Mesendoderm (in vitro differentiated cells): ENCODE measurements at regions not wholly inside any gene's neighbourhood (a gene's known extent, or its start where the extent isn't known, plus 50 kb on each side); places are given as distances from the start of the nearest gene placed in this dataset.

Experiments
- DNase-seq: peaks from one replicate; pipeline ENCODE4 v3.0.0; 2013
- H2AK5ac ChIP-seq: 2 replicates; pipeline ENCODE4 v1.6.1; 2013; ENCODE audit warnings: low read length, inconsistent platforms
- H2BK120ac ChIP-seq: 2 replicates; pipeline ENCODE4 v1.6.1; 2013; ENCODE audit warnings: low read depth, mild to moderate bottlenecking, low read length, moderate library complexity, mixed read lengths
- H2BK15ac ChIP-seq: replicated peaks from 2 replicates; pipeline ENCODE4 v1.6.1; 2013; ENCODE audit warnings: low read depth, mild to moderate bottlenecking, moderate library complexity
- H2BK5ac ChIP-seq: 2 replicates; pipeline ENCODE4 v1.6.1; 2013; ENCODE audit warnings: low read length, inconsistent platforms
- H3K18ac ChIP-seq: 2 replicates; pipeline ENCODE4 v1.6.1; 2013; ENCODE audit warnings: mild to moderate bottlenecking, low read length, mixed read lengths
- H3K23ac ChIP-seq: one replicate; pipeline ENCODE4 v1.6.1; 2013; ENCODE audit warnings: low read length
- H3K27ac ChIP-seq: 2 replicates; pipeline ENCODE4 v1.5.1; 2013; ENCODE audit warnings: low read depth, mild to moderate bottlenecking, inconsistent platforms, low read length, moderate library complexity
- H3K27me3 ChIP-seq: 2 replicates; pipeline ENCODE4 v1.6.1; 2013; ENCODE audit warnings: low read length, control low read depth, mild to moderate bottlenecking, inconsistent platforms; ENCODE audit not compliant: insufficient read depth, poor library complexity
- H3K36me3 ChIP-seq: 2 replicates; pipeline ENCODE4 v1.6.1; 2013; ENCODE audit warnings: low read length, inconsistent platforms; ENCODE audit not compliant: control insufficient read depth, insufficient read depth
- H3K4ac ChIP-seq: one replicate; pipeline ENCODE4 v1.6.1; 2013; ENCODE audit warnings: low read depth, mild to moderate bottlenecking, low read length, moderate library complexity
- H3K4me1 ChIP-seq: 2 replicates; pipeline ENCODE4 v1.6.1; 2013; ENCODE audit warnings: low read depth, low read length, inconsistent platforms; ENCODE audit not compliant: control insufficient read depth
- H3K4me2 ChIP-seq: 2 replicates; pipeline ENCODE4 v1.6.1; 2013; ENCODE audit warnings: low read length
- H3K4me3 ChIP-seq: 2 replicates; pipeline ENCODE4 v1.5.1; 2013; ENCODE audit warnings: mild to moderate bottlenecking, low read length
- H3K56ac ChIP-seq: one replicate; pipeline ENCODE4 v1.6.1; 2013; ENCODE audit warnings: low read length
- H3K79me1 ChIP-seq: 2 replicates; pipeline ENCODE4 v1.6.1; 2013; ENCODE audit warnings: low read length, inconsistent platforms
- H3K79me2 ChIP-seq: 2 replicates; pipeline ENCODE4 v1.6.1; 2013; ENCODE audit warnings: mild to moderate bottlenecking, low read length; ENCODE audit not compliant: control insufficient read depth, insufficient read depth
- H3K9ac ChIP-seq: 2 replicates; pipeline ENCODE4 v1.6.1; 2013; ENCODE audit warnings: low read length, inconsistent platforms
- H4K5ac ChIP-seq: one replicate; pipeline ENCODE4 v1.6.1; 2013; ENCODE audit warnings: low read length
- H4K8ac ChIP-seq: one replicate; pipeline ENCODE4 v1.6.1; 2013; ENCODE audit warnings: low read depth, mild to moderate bottlenecking, control low read depth, low read length, moderate library complexity
- WGBS: extraction: QIAGEN DNeasy Blood & Tissue Kit; methylation state at CpG from one replicate; pipeline ENCODE4 v1.1.7; 2013; ENCODE audit warnings: low lambda C conversion rate, missing lambda C conversion rate; ENCODE audit not compliant: insufficient coverage; ENCODE audit errors: extremely low coverage; 5-methylcytosine and 5-hydroxymethylcytosine counted together

DNA sequence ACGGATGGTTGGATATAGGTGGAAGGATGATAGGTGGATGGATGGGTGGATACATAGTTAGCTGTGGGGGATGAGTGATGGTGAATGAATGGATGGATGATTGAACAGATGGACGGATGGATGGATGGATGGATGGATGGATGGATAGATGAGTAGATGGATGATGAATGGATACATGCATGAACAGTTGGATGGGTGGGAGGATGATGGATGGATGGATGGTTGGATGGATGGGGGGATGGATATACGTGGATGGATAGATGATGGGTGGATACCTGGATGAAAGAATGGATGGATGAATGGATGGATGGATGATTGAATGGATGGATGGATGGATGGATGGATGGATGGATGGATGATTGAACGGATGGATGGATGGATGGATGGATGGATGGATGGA is 68.4 kb upstream of the PRR5 start:
- Histone ChIP-seq H3K4me2 (no peak overlapping the region), H2AK5ac (no peak overlapping the region), H2BK120ac (no peak overlapping the region), H3K79me2 (no peaks in the 10 kb centered on the region), H3K56ac (no peak overlapping the region), H3K18ac (no peak overlapping the region), H3K36me3 (no peaks in the 10 kb centered on the region), H3K27me3 (no peaks in the 10 kb centered on the region), H3K4ac (no peak overlapping the region), H3K4me3 (no peak overlapping the region), H3K79me1 (no peaks in the 10 kb centered on the region), H2BK5ac (no peak overlapping the region), H4K5ac (no peak overlapping the region), H4K8ac (no peak overlapping the region), H2BK15ac (no peak overlapping the region), H3K9ac (no peak overlapping the region), H3K23ac (no peak overlapping the region), H3K27ac (no peak overlapping the region), H3K4me1 (no peaks in the 10 kb centered on the region)
- 100% methylated on average over 3 of the region's 4 CpGs for whole genome bisulfite sequencing
- no peak for DNase-seq

DNA sequence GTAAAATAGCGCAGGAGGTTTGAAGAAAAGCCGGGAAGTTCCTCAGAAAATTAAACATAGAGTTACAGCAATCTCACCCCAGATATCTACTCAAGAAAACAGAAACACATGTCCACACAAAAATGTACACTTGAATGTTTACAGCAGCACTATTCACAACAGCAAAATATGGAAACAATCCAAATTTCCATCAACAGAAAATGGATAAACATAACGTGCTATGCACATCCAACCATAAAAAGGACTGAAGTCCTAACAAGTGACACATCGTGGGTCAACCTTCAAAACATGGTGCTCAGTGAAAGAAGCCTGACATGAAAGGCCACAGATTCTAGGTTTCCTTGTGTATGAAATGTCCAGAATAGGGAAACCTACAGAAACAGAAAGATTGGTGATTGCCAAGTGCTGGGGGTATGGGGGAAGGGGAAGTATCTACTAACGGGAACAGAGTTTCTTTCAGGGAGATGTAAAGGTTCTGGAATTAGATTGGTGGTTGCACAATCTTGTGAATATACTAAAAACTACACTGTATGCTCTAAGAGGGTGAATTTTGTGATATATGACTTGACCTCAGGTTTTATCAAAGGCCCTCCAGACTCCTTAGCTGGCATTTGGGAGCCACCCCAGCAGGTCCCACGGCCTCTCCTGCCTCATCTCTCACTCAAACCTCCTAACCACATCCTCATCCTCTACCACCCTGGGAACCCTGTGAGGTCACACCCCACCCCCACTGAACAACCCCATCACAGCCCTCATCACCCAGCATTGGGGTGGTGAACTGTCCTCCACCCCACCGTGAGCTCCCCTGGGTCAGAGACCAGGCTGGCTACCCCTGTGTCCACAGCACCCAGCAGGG is 69.2 kb upstream of the PRR5 start:
- H3K27ac ChIP-seq: no peak overlapping the region
- no peak overlapping the region for H3K9ac ChIP-seq
- H2BK5ac ChIP-seq: no peak overlapping the region
- H3K4me3 ChIP-seq: no peak overlapping the region
- H3K56ac ChIP-seq: no peak overlapping the region
- H4K5ac ChIP-seq: no peak overlapping the region
- no peak for DNase-seq
- H3K4me2 ChIP-seq: no peak overlapping the region
- H3K4ac ChIP-seq: no peak overlapping the region
- no peak overlapping the region for H4K8ac ChIP-seq
- H3K79me2 ChIP-seq: no peaks in the 10 kb centered on the region
- no peak overlapping the region for H3K18ac ChIP-seq
- H3K4me1 ChIP-seq: no peaks in the 10 kb centered on the region
- H2BK15ac ChIP-seq: no peak overlapping the region
- no peaks in the 10 kb centered on the region for H3K79me1 ChIP-seq
- no peak overlapping the region for H2AK5ac ChIP-seq
- H3K23ac ChIP-seq: no peak overlapping the region
- H3K36me3 ChIP-seq: no peaks in the 10 kb centered on the region
- no CpG with 5 or more reads among the region's 7 CpGs for WGBS
- no peaks in the 10 kb centered on the region for H3K27me3 ChIP-seq
- no peak overlapping the region for H2BK120ac ChIP-seq

GRCh38 chr22:44630826-44631225 is 71.2 kb upstream of the PRR5 start:
- H3K4me3 ChIP-seq: no peak overlapping the region
- no CpG with 5 or more reads among the region's 3 CpGs for WGBS

GRCh38 chr22:44628835-44629234 is 73.2 kb upstream of the PRR5 start:
- Histone ChIP-seq H3K27ac (no peak overlapping the region), H3K4me3 (no peak overlapping the region), H3K27me3 (no peaks in the 10 kb centered on the region), H3K4ac (no peak overlapping the region), H3K79me2 (no peaks in the 10 kb centered on the region), H3K9ac (no peak overlapping the region), H3K36me3 (no peaks in the 10 kb centered on the region), H3K4me2 (no peak overlapping the region), H4K8ac (no peak overlapping the region), H2BK15ac (no peak overlapping the region), H4K5ac (no peak overlapping the region), H2BK120ac (no peak overlapping the region), H2AK5ac (no peak overlapping the region), H3K79me1 (no peaks in the 10 kb centered on the region), H3K18ac (no peak overlapping the region), H3K4me1 (no peaks in the 10 kb centered on the region), H3K23ac (no peak overlapping the region), H2BK5ac (no peak overlapping the region), H3K56ac (no peak overlapping the region)
- DNase-seq: no peak
- no CpG with 5 or more reads among the region's 9 CpGs for WGBS

More at GRCh38 chr22:44630826-44631225, 71.2 kb upstream of the PRR5 start:
- DNase-seq: no peak
- no peak overlapping the region for H4K8ac ChIP-seq
- no peak overlapping the region for H3K9ac ChIP-seq
- no peak overlapping the region for H3K4ac ChIP-seq
- no peak overlapping the region for H3K23ac ChIP-seq
- H3K79me2 ChIP-seq: no peaks in the 10 kb centered on the region
- H2BK120ac ChIP-seq: no peak overlapping the region
- H2BK5ac ChIP-seq: no peak overlapping the region
- no peaks in the 10 kb centered on the region for H3K79me1 ChIP-seq
- H3K27me3 ChIP-seq: no peaks in the 10 kb centered on the region
- H3K27ac ChIP-seq: no peak overlapping the region
- no peak overlapping the region for H2AK5ac ChIP-seq
- no peak overlapping the region for H3K18ac ChIP-seq
- H4K5ac ChIP-seq: no peak overlapping the region
- H3K4me2 ChIP-seq: no peak overlapping the region
- no peak overlapping the region for H2BK15ac ChIP-seq
- H3K36me3 ChIP-seq: no peaks in the 10 kb centered on the region
- no peaks in the 10 kb centered on the region for H3K4me1 ChIP-seq
- no peak overlapping the region for H3K56ac ChIP-seq

DNA sequence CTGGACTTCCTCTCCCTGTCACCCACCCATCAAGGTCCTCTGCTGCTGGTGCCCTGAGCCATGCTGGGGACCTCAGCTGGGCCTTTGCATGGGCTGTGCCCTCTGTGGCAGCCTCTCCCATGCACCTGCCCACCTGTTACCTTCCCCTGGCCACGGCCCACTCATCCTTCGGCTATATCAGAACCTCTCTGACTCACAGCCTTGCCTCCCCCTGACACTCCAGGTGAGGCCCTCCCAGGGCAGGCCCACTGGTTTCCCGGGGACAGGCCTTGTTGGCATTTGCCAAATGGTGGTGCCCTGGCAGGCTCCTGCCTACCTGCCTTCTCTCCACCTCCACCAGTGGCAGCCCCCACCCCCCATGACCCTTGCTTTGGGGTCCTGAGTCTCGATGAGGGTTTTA is 73.7 kb upstream of the PRR5 start:
- no CpG with 5 or more reads among the region's 4 CpGs for WGBS

More for the DNA sequence above, 73.7 kb upstream of the PRR5 start:
- Histone ChIP-seq H2BK15ac (no peak overlapping the region), H3K56ac (no peak overlapping the region), H3K27me3 (no peaks in the 10 kb centered on the region), H3K4me2 (no peak overlapping the region), H3K36me3 (no peaks in the 10 kb centered on the region), H3K4ac (no peak overlapping the region), H3K79me1 (no peaks in the 10 kb centered on the region), H2BK5ac (no peak overlapping the region), H3K27ac (no peak overlapping the region), H3K4me3 (no peak overlapping the region), H3K9ac (no peak overlapping the region), H3K23ac (no peak overlapping the region), H3K79me2 (no peaks in the 10 kb centered on the region), H3K4me1 (no peaks in the 10 kb centered on the region), H2AK5ac (no peak overlapping the region), H2BK120ac (no peak overlapping the region), H4K5ac (no peak overlapping the region), H4K8ac (no peak overlapping the region), H3K18ac (no peak overlapping the region)
- no peak for DNase-seq
